Activated gamma-delta T cell treated with anti-CD3 and anti-CD28 coated beads, Interleukin-2, amount 50 U/mL, for 16 hours (primary cell): ENCODE measurements at regions not wholly inside any gene's neighbourhood (a gene's known extent, or its start where the extent isn't known, plus 50 kb on each side); places are given as distances from the start of the nearest gene placed in this dataset.

Source experiments
- DNase-seq: peaks from one replicate; pipeline ENCODE4 v3.0.0-alpha.2; 2020; ENCODE audit warnings: low read depth

DNA sequence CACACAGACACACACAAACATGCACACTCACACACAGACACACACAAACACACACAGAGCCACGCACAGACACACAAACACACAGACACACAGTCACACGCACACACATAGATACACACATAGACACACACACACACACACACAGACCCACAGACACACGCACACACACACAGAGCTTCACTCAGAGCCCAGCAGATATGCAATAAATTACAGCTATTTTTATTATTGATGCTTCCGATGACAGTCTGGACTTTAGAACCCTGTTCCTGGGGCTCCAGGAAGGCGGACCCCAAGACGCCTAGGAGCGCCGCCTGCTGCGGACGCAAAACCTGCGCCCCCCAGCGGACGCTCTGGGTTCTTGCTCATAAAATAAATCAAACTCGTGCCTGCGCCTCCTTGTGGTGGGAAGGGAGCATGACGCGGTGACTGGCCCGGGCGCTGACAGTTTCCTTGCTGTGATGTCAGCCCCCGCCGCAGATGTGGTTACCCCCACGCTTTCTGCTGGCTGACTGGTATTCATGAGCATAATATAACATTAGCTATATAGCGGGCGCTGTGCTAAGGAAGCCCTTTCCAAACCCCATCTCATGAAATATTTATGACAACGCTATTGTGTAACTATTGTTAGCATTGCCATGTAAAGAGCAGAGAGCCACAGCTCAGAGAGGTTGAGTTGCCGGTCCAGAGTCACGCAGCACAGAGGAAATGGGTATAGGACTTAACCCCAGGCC lies 64.4 kb upstream of the TM9SF2 start:
- peak; percentile 94 for DNase-seq

DNA sequence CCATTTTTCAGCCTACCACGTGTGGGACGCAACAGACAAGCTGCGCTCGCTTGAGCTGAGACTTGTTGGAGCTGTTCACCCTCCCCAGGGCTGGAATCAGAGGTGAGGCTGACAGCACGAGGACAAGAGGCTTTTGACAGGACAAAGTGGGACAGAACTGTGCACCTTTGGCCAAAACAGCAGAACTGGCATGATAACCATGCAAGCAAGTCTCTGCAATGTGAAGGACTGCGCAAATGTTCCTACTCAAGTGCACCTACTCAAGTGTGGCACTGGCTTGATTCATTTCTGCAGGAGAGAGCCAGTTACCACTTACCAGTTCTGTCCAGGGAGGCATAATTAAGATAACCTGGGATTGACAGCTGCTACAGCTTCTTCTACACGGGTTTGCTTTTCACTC lies 62.2 kb upstream of the TM9SF2 start:
- no peak for DNase-seq

GRCh38 chr13:99439850-99440604 lies 61.2 kb upstream of the TM9SF2 start:
- DNase-seq, result no peak

GRCh38 chr13:99442273-99442895 lies 58.9 kb upstream of the TM9SF2 start:
- peak; percentile 43 for DNase-seq

DNA sequence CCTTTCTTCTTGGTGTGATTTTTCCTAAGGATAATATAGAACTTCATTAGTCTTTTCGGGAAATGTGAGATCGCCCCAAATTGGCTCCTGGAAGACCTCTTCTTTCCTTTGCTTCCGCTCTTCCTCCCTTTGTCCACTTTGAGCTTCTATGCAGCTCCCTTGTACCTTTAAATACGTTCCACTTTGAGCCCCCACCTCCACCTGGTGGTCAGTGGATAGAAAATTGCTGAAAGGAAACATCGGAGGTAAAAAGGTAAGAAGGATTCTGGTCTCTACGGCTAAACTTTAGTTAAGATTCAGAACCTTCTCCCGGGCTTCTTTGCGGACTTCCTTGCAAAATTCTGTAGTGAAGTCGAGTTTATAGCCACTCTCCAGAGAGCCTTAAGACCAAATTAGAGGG lies 55.0 kb upstream of the TM9SF2 start:
- no peak for DNase-seq

- no peak for DNase-seq
Measured at GRCh38 chr13:99448546-99448945, 52.7 kb upstream of the TM9SF2 start.

DNA sequence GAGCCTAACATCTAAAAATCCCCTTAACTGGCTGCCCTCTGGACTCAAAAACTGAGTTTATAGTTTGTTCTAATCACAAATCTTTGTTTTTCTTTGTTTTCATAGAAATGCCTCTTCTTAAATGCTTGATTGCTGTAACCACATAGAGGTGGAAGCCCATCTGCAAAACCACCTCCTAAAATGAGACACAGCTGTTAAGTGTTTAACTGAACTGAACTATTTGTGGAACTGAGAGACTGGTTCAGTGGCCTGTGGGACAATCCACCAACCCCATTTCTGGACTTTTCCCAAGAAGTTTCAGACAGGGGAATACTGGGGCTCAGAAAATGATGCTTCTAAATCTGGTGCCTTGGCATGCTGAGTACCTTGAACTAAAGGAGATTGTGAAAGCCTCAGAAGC lies 50.9 kb upstream of the TM9SF2 start:
- no peak for DNase-seq
